ENCODE measurements at regions not wholly inside any gene's neighbourhood (a gene's known extent, or its start where the extent isn't known, plus 50 kb on each side); places are given as distances from the start of the nearest gene placed in this dataset.
"Not testable (repeated sequence)": the region's sequence is repeated elsewhere in the genome, so short reads cannot be mapped to it uniquely, and the experiment has no call there.

- DNase-seq (ENCODE audit: low spot score), result no peak
- peaks cover 4% of the 10 kb centered on the region for H3K9me3 Mint-ChIP-seq
- no peaks in the 10 kb centered on the region for H3K27me3 Mint-ChIP-seq (ENCODE audit: insufficient read depth)
- no peak overlapping the region for H3K4me3 Mint-ChIP-seq
- H3K36me3 Mint-ChIP-seq (ENCODE audit: low read depth), result no peaks in the 10 kb centered on the region
- no peak overlapping the region for H3K27ac Mint-ChIP-seq
- intact Hi-C loops (cut with micrococcal nuclease), result no loop called here
- H3K4me1 Mint-ChIP-seq (ENCODE audit: low read depth), result no peaks in the 10 kb centered on the region
Measured at GRCh38 chr4:95898226-95898625, 58.3 kb downstream of the PDHA2 start.

DNA sequence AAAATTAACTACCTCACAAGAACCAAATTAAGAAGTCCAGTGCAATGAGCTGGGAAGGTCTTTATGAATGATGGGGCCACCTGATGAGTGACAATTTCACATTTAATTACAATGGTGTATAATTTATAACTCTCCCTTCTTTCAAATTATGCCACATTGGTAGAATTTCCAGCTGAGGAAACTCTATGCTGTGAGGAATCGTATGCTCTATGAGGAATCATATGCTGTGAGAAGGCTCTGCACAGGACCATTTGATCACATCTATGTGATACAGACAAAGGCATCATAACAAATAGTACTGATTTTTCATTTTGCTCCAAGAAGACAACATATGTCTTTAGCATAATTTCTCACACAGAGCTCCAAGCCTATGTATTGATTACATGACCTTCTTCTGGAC lies 69.3 kb downstream of the PDHA2 start:
- no peak overlapping the region for H3K4me3 Mint-ChIP-seq
- intact Hi-C loops (cut with micrococcal nuclease), result loop anchor here (10.0 kb wide), 1 partner anchor 1404 kb away; no protein-coding TSS in a partner anchor

DNA sequence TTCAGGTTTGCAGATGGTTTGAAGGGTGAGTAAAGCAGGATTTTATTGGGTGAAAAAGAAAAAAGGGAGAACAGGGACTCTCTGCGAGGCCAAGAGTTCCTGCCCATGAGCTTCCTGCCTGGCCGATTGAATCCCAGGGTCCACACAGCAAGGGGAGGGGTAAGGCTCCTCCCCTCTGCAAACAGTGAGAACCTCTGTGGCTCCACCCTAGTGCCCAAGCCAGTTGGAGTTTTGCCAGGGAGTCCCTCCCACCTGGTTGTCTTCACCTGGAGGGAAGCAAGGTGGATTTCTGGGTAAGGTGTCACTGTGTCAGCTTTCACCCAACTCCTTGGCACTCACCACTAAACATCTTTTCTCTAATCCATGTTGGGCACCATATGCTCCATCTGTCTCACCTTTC lies 70.9 kb downstream of the PDHA2 start:
- Mint-ChIP-seq H3K4me3 (no peak overlapping the region), H3K4me1 (ENCODE audit: low read depth) (no peaks in the 10 kb centered on the region), H3K9me3 (peaks cover 4% of the 10 kb centered on the region), H3K27me3 (ENCODE audit: insufficient read depth) (no peaks in the 10 kb centered on the region), H3K27ac (no peak overlapping the region), H3K36me3 (ENCODE audit: low read depth) (no peaks in the 10 kb centered on the region)
- intact Hi-C loops (cut with micrococcal nuclease), result no loop called here
- DNase-seq (ENCODE audit: low spot score), result no peak

More for the DNA sequence above, 69.3 kb downstream of the PDHA2 start:
- Mint-ChIP-seq H3K4me1 (ENCODE audit: low read depth) (no peaks in the 10 kb centered on the region), H3K9me3 (peaks cover 4% of the 10 kb centered on the region), H3K27ac (no peak overlapping the region), H3K27me3 (ENCODE audit: insufficient read depth) (no peaks in the 10 kb centered on the region), H3K36me3 (ENCODE audit: low read depth) (no peaks in the 10 kb centered on the region)
- no peak for DNase-seq (ENCODE audit: low spot score)

- Mint-ChIP-seq H3K9me3 (peaks cover 9% of the 10 kb centered on the region), H3K27ac (no peak overlapping the region), H3K36me3 (ENCODE audit: low read depth) (no peaks in the 10 kb centered on the region), H3K4me1 (ENCODE audit: low read depth) (no peaks in the 10 kb centered on the region), H3K4me3 (no peak overlapping the region), H3K27me3 (ENCODE audit: insufficient read depth) (no peaks in the 10 kb centered on the region)
- DNase-seq (ENCODE audit: low spot score), result no peak
- intact Hi-C loops (cut with micrococcal nuclease), result no loop called here
Measured at GRCh38 chr4:95921470-95921869, 81.6 kb downstream of the PDHA2 start.

GRCh38 chr4:95929448-95930064 lies 89.7 kb downstream of the PDHA2 start:
- intact Hi-C loops (cut with micrococcal nuclease), result no loop called here
- Mint-ChIP-seq H3K27ac (no peak overlapping the region), H3K4me1 (ENCODE audit: low read depth) (no peaks in the 10 kb centered on the region), H3K27me3 (ENCODE audit: insufficient read depth) (no peaks in the 10 kb centered on the region), H3K36me3 (ENCODE audit: low read depth) (no peaks in the 10 kb centered on the region), H3K9me3 (peaks cover 26% of the 10 kb centered on the region), H3K4me3 (no peak overlapping the region)
- DNase-seq (ENCODE audit: low spot score), result no peak

DNA sequence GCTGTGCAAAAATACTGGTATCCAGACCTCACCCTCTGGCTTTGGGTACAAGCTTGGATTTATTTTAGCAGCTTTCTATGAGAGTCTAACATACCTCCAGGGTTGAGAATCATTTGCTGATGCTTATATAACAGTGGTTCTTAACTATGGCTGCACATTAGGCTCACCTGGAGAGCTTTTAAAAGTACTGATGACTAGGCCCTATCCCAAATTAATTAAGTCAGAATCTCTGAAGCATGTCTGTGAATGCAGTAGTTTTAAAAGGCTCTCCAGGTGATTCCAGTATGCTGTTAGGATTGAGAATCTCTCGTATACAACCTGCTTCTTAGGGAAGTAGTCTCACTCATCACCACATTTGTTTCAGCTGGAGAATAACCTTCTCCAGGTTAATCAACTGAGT lies 99.2 kb downstream of the PDHA2 start:
- no peak for DNase-seq (ENCODE audit: low spot score)
- intact Hi-C loops (cut with micrococcal nuclease), result no loop called here
- H3K36me3 Mint-ChIP-seq (ENCODE audit: low read depth), result no peaks in the 10 kb centered on the region
- H3K4me1 Mint-ChIP-seq (ENCODE audit: low read depth), result no peaks in the 10 kb centered on the region
- H3K4me3 Mint-ChIP-seq, result no peak overlapping the region
- no peak overlapping the region for H3K27ac Mint-ChIP-seq
- H3K27me3 Mint-ChIP-seq (ENCODE audit: insufficient read depth), result no peaks in the 10 kb centered on the region
- H3K9me3 Mint-ChIP-seq, result no peaks in the 10 kb centered on the region

DNA sequence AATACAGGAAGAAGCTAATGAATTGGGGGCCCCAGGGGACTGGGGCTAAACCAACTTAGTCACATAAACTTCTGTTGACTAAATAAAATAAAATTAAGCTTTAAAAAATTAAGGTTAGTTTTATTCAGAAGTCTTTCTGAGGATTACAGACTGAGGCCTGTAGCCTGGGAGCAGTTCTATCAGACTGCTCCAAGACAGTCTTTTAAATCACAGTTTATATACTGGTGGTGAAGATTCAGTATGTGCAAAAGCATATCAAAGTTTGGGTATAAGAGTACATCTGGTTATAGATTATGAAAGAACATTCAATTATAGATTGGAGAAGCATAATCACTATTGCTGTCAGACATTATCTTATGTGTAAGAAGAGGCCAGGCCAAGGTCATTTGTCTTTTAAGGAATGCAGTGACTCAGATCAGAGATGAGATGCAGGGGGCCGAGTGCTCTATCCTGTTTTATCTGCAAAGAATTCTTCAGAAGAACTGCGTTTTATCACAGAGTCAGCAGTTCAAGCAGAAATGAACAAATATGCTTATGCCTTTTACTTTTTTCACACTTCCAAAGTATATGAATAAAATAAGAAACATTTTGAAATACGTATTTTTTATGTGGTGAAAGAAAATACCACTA lies 109.4 kb downstream of the PDHA2 start:
- H3K27me3 Mint-ChIP-seq (ENCODE audit: insufficient read depth), result no peaks in the 10 kb centered on the region
- no peaks in the 10 kb centered on the region for H3K36me3 Mint-ChIP-seq (ENCODE audit: low read depth)
- intact Hi-C loops (cut with micrococcal nuclease), result no loop called here
- H3K27ac Mint-ChIP-seq, result no peak overlapping the region
- DNase-seq (ENCODE audit: low spot score), result no peak
- no peak overlapping the region for H3K4me3 Mint-ChIP-seq
- no peaks in the 10 kb centered on the region for H3K9me3 Mint-ChIP-seq
- H3K4me1 Mint-ChIP-seq (ENCODE audit: low read depth), result no peaks in the 10 kb centered on the region

GRCh38 chr4:95949808-95950207 lies 109.9 kb downstream of the PDHA2 start:
- Mint-ChIP-seq H3K27me3 (ENCODE audit: insufficient read depth) (no peaks in the 10 kb centered on the region), H3K36me3 (ENCODE audit: low read depth) (no peaks in the 10 kb centered on the region), H3K27ac (no peak overlapping the region), H3K9me3 (no peaks in the 10 kb centered on the region), H3K4me3 (no peak overlapping the region), H3K4me1 (ENCODE audit: low read depth) (no peaks in the 10 kb centered on the region)
- DNase-seq (ENCODE audit: low spot score), result no peak
- intact Hi-C loops (cut with micrococcal nuclease), result no loop called here

GRCh38 chr4:95952538-95952937 lies 112.6 kb downstream of the PDHA2 start:
- intact Hi-C loops (cut with micrococcal nuclease); H3K27me3 Mint-ChIP-seq (ENCODE audit: insufficient read depth); DNase-seq (ENCODE audit: low spot score); H3K4me3 Mint-ChIP-seq; H3K4me1 Mint-ChIP-seq (ENCODE audit: low read depth); H3K36me3 Mint-ChIP-seq (ENCODE audit: low read depth); H3K9me3 Mint-ChIP-seq; H3K27ac Mint-ChIP-seq: not testable (repeated sequence)

DNA sequence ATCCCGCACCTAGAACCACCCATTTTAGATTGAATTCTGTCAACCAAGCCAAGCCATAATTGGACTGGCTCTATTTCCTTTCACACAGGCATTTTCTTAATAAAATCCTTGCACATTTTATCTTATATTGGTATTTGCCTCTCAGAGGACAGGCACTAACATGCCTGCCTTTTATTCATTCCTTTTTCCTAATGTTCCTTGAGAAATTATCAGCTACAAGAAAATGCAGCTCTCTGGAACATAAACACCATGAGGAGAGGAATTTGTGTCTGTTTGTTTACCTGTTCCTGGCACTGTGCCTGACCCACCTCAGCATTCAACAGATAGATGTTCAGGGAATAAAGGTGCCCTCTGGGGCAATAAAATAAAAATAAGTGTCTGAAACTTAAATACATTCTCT lies 116.2 kb downstream of the PDHA2 start:
- H3K4me3 Mint-ChIP-seq, result no peak overlapping the region
- intact Hi-C loops (cut with micrococcal nuclease), result no loop called here
- H3K27me3 Mint-ChIP-seq (ENCODE audit: insufficient read depth), result no peaks in the 10 kb centered on the region
- no peak for DNase-seq (ENCODE audit: low spot score)
- no peak overlapping the region for H3K27ac Mint-ChIP-seq
- H3K9me3 Mint-ChIP-seq, result no peaks in the 10 kb centered on the region
- no peaks in the 10 kb centered on the region for H3K4me1 Mint-ChIP-seq (ENCODE audit: low read depth)
- no peaks in the 10 kb centered on the region for H3K36me3 Mint-ChIP-seq (ENCODE audit: low read depth)

DNA sequence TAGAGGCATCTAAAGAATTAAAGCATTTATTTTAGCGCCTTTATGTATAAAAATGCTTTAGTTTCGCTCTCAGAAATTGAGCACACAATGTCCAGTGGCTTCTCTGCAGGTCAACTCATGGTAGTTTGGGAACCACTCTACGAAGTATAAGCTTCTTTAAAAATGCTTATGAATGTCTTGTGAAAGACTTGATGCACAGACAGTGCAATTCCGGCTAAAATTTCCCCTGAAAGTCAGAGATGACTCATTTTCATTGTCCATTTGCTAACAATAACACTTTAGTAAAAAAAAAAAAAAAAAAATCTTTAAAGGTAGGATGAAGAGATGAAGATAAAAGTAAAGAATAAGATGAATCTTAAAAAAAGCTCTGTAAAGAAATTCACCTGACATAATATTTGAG lies 117.2 kb downstream of the PDHA2 start:
- no peaks in the 10 kb centered on the region for H3K36me3 Mint-ChIP-seq (ENCODE audit: low read depth)
- no peaks in the 10 kb centered on the region for H3K9me3 Mint-ChIP-seq
- H3K4me1 Mint-ChIP-seq (ENCODE audit: low read depth), result no peaks in the 10 kb centered on the region
- no peak overlapping the region for H3K27ac Mint-ChIP-seq
- H3K27me3 Mint-ChIP-seq (ENCODE audit: insufficient read depth), result no peaks in the 10 kb centered on the region
- DNase-seq (ENCODE audit: low spot score), result no peak
- intact Hi-C loops (cut with micrococcal nuclease), result no loop called here
- no peak overlapping the region for H3K4me3 Mint-ChIP-seq

- Mint-ChIP-seq H3K4me3 (no peak overlapping the region), H3K27me3 (ENCODE audit: insufficient read depth) (no peaks in the 10 kb centered on the region), H3K9me3 (no peaks in the 10 kb centered on the region), H3K36me3 (ENCODE audit: low read depth) (no peaks in the 10 kb centered on the region), H3K27ac (no peak overlapping the region), H3K4me1 (ENCODE audit: low read depth) (no peaks in the 10 kb centered on the region)
- no peak for DNase-seq (ENCODE audit: low spot score)
- intact Hi-C loops (cut with micrococcal nuclease), result no loop called here
Measured at GRCh38 chr4:95957759-95958158, 117.9 kb downstream of the PDHA2 start.

DNA sequence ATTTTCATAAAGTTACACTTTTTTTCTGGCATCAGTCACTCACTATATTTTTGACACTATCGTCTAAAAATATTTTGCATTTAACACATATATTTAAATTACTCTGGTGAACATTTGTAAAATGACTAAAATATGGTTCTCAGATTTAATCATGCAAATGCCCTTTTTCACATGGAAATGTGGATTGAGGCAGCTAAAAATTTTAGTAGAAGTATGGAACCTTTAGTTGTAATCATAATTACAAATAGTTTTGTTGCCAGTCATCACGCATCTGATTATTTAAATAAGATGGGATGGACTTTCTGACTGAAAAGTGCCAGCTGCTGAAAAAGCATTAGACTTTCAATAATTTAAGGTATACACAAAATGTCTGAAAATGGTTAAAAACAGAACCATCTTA lies 119.3 kb downstream of the PDHA2 start:
- intact Hi-C loops (cut with micrococcal nuclease), result no loop called here
- H3K4me1 Mint-ChIP-seq (ENCODE audit: low read depth), result no peaks in the 10 kb centered on the region
- no peak overlapping the region for H3K4me3 Mint-ChIP-seq
- no peaks in the 10 kb centered on the region for H3K27me3 Mint-ChIP-seq (ENCODE audit: insufficient read depth)
- H3K27ac Mint-ChIP-seq, result no peak overlapping the region
- H3K9me3 Mint-ChIP-seq, result no peaks in the 10 kb centered on the region
- H3K36me3 Mint-ChIP-seq (ENCODE audit: low read depth), result no peaks in the 10 kb centered on the region
- no peak for DNase-seq (ENCODE audit: low spot score)

GRCh38 chr4:95959633-95960032 lies 119.7 kb downstream of the PDHA2 start:
- no peak for DNase-seq (ENCODE audit: low spot score)
- Mint-ChIP-seq H3K4me3 (no peak overlapping the region), H3K27me3 (ENCODE audit: insufficient read depth) (no peaks in the 10 kb centered on the region), H3K9me3 (no peaks in the 10 kb centered on the region), H3K27ac (no peak overlapping the region), H3K36me3 (ENCODE audit: low read depth) (no peaks in the 10 kb centered on the region), H3K4me1 (ENCODE audit: low read depth) (no peaks in the 10 kb centered on the region)
- intact Hi-C loops (cut with micrococcal nuclease), result no loop called here
